GM18907 (cell line): ENCODE measurements at regions not wholly inside any gene's neighbourhood (a gene's known extent, or its start where the extent isn't known, plus 50 kb on each side); places are given as distances from the start of the nearest gene placed in this dataset.
"Not testable (repeated sequence)": the region's sequence is repeated elsewhere in the genome, so short reads cannot be mapped to it uniquely, and the experiment has no call there.

Experiments used
- ATAC-seq: cut with Tn5 transposase; IDR thresholded peaks from one replicate; pipeline ENCODE4 v1.9.1; 2021; ENCODE audit warnings: mild to moderate bottlenecking, moderate library complexity; ENCODE audit not compliant: unreplicated experiment

GRCh38 chr4:160284516-160284915, 1181.6 kb downstream of the RAPGEF2 start:
- ATAC-seq, result no peak

DNA sequence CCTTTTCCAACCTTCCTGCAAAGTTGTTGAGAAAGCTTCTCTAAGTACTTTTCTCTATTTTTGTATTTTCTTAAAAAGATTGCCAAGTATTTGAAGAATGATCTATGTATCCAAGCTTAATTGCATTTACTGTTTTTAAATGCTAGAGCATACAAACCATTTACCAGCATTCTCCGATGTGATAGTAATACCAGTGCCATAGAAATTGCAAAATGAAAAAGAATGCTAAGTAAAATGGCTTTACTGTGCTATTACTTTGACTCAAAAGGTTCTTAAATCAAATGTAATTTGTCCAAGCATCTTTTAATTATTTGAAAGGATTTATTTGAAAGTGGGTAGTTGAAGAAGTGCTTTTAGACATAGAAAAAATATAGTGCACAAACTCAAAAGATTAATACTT, 1183.2 kb downstream of the RAPGEF2 start:
- ATAC-seq, result no peak

DNA sequence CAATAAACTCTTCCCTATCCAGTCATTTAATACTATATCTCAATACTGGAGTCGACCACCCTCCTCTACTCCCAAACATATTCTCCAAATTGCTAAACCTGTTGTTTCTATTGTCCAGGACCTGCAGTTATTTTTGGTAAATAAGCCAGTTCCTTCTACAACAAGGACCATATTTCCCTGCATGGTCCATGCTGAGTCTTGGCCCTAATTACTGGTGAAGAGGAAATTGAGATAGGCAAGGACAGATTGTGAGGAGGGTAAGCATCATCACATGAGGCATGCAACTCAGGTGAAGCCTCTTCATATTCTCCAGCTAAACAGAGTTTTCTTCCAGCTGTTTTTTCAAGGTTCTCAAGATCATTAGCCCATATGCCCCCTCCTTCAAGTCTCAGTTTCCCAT, 1193.6 kb downstream of the RAPGEF2 start:
- ATAC-seq, result no peak

DNA sequence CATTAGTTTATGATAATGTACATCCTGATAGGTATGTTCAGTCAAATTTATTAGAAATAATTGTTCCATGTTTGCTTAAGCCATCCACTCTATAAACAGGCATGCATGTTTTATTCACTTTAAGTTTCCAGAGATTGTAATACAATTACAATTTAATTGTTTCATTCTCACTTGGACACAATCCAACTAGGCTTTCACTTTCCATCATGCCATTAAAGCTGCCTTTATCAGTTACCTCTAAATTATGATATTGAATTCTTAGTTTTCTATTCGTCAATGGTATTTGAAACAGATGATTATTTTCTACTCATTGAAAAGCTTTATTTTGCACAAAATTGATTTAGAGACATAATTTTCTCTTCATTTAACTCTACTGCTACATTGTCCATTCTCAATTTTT, 1196.3 kb downstream of the RAPGEF2 start:
- ATAC-seq, result no peak

DNA sequence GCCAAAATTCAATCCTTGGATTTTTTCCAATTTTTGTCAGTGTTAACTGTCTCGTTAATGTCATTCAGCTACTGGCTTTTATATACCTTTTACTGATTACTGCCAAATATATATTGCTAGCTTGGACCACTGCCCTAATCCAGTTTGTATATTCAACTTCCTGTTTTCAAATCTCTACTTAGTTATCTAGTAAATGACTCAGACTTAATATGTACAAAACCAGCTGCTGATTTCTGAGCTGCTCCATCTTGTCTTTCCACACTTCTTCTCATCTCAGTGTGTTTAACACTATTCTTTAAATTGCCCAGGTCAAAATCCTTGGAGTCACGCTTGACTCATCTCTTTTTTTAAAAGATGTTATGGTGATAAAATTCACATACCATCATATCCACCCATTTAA, 1196.7 kb downstream of the RAPGEF2 start:
- no peak for ATAC-seq

DNA sequence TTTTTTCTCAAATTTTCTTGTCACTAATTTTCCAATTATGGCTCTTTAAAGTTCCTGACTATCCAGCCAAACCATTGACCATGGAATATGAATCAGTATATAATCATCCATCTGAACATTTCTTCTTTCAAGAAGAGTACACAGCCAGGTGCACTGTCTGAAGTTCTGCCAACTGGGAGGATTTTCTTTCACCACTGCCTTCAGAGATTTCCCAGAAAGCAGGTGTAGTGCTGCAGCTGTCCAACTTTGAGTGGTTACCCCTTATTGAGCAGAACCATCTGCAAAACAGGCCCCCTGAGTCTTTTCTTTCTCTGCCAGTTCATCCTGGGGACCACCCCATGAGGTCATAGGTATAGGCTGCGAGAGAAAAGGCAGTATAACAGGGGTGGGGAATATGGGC, 1213.2 kb downstream of the RAPGEF2 start:
- ATAC-seq, result no peak

DNA sequence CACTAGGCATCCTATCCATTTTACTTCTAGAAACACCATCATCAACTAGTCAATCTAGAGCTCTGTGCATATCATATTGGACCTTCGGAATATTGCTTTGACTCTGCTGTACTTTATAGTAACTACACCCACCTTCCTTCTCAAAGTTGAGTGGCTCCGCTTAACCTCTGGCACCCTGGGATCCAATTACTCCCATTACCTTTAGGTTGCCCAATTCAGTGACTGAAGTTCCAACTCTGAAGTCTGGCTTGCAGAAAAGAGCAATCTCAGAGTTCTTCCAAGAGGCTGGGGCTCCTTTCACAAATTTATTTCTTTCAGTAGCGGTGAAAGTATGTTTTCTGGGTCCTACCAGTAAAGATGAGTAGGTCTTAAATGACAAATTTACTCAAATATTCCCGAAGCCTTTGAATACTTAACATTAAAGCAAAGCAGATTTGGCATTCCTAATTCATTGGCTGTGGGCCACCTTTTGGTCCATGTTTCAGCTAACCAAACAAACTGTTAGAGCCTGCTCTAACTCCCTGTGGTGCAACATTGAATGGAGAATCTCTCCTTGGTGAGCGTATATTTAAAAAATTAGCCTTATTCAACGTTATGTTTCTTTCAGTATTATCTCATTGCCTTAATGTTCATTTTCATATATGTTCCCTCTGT, 1215.8 kb downstream of the RAPGEF2 start:
- no peak for ATAC-seq

GRCh38 chr4:160319221-160319867, 1216.5 kb downstream of the RAPGEF2 start:
- ATAC-seq, result no peak

GRCh38 chr4:160319868-160320260, 1217.0 kb downstream of the RAPGEF2 start:
- no peak for ATAC-seq

GRCh38 chr4:160326110-160326509, 1223.2 kb downstream of the RAPGEF2 start:
- ATAC-seq, result no peak

DNA sequence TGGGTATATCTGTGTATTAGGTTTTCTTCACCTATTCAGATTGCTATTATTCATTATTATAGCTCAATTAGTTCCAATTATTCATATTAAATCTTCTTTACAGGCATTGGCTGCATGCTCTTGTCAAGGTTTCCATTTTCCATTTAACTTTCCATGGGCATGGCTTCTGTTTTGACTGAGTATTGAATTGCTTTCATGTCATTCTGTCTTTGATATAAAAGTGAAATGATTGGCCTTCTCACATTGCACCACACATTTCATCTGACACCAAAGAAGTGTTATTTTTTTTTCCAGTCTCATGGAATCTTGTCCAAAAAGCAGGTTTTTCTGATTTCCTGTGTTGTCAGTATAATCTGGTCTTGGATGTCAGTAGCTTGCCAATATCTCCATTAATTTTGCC, 1244.3 kb downstream of the RAPGEF2 start:
- ATAC-seq, result no peak

DNA sequence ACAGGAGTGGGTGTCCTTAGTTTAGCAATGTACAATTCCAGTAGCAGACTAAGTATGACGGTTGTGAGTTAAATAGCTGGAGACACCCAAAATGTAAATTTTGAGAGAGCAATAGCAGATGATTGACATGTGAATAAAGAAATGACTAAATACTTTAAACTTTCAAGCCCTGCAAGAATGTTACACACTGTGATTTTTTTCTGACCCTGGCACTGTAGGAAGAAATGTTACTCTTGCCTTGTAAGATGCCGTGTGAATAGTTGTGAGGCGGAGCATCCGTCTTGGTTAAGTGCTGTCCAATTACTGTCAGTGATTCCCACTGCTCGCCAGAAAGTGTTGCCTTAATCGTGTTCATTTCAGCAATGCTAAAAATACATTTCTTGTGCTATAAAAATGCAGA, 1248.1 kb downstream of the RAPGEF2 start:
- ATAC-seq, result no peak

- no peak for ATAC-seq
Measured at GRCh38 chr4:160352637-160353036, 1249.8 kb downstream of the RAPGEF2 start.

DNA sequence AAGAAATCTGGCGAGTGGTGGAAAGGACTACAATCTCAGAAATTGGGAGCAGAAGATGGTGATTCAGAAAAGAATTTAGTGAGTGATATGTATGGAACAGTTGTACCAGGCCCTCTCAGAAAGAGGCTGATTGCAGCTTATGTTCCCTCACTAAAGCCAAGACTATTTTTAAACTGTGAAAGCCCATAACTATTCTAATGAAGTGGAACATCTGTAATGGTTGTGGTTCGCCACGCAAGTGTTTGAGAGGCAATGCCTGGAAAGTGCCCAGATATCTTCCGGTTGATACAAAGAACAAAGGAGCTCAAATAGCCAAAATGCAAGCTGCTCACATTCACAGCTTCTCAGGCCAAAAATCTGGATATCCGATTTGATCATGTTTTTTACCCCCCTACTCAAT, 1250.7 kb downstream of the RAPGEF2 start:
- ATAC-seq, result no peak

- no peak for ATAC-seq
Measured at GRCh38 chr4:160362478-160362877, 1259.6 kb downstream of the RAPGEF2 start.

- ATAC-seq, result no peak
Measured at GRCh38 chr4:160364217-160364616, 1261.3 kb downstream of the RAPGEF2 start.

DNA sequence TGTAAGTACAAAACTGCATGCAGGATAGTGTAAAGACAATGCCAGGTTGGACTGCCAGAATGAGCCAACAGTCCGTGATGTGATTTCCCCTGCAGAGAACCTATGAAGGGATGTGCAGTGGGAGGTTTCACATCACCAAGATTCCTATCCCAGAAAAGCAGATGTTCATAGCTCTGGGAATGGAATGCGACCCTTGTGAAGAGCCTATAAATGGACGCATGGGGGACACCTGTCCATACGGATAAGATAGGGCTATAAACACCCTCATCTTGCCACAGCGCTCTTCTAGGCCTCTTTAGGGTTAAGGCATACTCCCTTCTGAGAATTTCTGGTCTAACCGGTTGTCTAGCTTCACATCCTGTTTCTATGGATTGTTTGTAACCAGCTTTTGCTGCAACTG, 1261.8 kb downstream of the RAPGEF2 start:
- ATAC-seq, result not testable (repeated sequence)

GRCh38 chr4:160365383-160365782, 1262.5 kb downstream of the RAPGEF2 start:
- ATAC-seq, result not testable (repeated sequence)

GRCh38 chr4:160370046-160370445, 1267.2 kb downstream of the RAPGEF2 start:
- no peak for ATAC-seq

- no peak for ATAC-seq
Measured at GRCh38 chr4:160371446-160371845, 1268.6 kb downstream of the RAPGEF2 start.

GRCh38 chr4:160372390-160372789, 1269.5 kb downstream of the RAPGEF2 start:
- ATAC-seq, result no peak

- ATAC-seq, result no peak
Measured at GRCh38 chr4:160373911-160374310, 1271.0 kb downstream of the RAPGEF2 start.
